RKO (cell line): ENCODE measurements at regions not wholly inside any gene's neighbourhood (a gene's known extent, or its start where the extent isn't known, plus 50 kb on each side); places are given as distances from the start of the nearest gene placed in this dataset.
"Not testable (repeated sequence)": the region's sequence is repeated elsewhere in the genome, so short reads cannot be mapped to it uniquely, and the experiment has no call there.

Experiments
- DNase-seq: peaks from one replicate; pipeline ENCODE4 v3.0.0-alpha.2; 2016; ENCODE audit warnings: low spot score

DNA sequence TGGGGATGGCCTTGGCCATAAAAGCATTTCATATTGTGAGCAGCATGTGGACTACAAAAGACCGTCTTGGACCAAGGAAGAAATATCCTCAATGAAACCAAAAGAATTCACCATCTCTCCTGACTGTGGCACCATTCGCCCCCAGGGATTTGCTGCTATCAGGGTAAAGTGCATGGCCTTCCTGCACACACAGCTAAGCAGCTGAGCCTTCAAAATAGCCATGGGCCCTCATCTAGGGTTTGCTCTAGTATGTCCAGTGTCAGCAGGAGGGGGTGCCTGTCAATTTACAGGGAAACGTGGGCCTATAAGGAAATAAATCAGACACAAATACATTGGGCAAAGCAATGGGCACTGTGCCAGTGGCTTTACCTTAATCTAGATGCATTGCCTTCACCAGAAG is 296.6 kb upstream of the NBPF12 start:
- not testable (repeated sequence) for DNase-seq

DNA sequence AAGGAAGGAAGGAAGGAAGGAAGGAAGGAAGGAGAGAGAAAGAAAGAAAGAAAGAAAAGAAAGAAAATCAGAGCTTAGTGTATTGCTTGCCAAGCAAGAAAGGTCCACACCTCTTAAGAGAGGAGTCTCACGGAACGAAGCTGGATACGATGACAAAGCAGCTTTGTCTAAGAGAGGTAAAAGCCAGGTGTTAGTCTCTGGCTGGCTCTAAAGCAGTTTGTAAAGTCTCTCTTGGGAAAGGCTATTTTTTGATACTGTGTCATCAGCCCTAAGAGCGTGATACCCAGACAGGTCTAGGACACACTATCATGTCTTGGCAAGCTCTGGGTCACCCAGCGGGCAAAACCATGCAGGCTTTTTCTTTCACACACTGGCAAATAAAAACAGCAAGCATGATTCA is 297.5 kb upstream of the NBPF12 start:
- DNase-seq = not testable (repeated sequence)

DNA sequence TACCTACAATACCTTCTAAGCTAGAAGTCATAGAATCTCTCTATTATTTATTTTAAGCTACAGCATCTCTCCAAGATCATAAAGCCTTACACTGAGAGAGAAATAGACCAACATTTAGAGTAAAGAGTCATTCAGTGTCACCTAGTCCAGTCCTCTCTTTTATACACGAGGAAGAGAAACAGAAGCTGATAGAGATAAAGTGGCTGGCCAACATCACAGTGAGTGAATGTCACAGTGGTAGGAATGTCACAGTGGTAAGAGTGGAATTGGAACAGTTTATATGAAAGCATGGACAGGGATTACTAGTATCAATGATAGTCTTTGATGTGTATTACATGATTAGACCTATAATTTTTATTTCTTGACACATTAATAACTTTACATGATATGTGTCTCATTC is 307.8 kb upstream of the NBPF12 start:
- not testable (repeated sequence) for DNase-seq

DNA sequence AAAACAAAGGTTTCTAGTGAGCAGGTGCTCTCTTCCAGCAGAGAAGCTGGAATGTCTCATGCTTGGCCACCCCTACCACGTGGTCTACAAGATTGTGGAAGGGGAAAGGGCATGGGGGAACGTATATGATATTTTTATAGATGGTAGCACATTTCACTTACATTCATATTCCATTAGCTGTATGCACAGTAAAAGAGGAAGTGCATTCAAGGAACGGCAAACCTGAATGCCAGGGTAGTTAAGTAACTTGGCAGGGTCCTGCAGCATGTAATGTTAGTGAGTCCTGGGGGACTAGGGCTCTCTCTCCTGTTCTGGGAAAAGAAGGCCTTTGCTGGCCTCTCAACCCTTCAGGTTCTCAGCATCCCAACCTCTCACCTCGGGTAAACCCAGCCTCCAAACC is 319.5 kb upstream of the NBPF12 start:
- not testable (repeated sequence) for DNase-seq

DNA sequence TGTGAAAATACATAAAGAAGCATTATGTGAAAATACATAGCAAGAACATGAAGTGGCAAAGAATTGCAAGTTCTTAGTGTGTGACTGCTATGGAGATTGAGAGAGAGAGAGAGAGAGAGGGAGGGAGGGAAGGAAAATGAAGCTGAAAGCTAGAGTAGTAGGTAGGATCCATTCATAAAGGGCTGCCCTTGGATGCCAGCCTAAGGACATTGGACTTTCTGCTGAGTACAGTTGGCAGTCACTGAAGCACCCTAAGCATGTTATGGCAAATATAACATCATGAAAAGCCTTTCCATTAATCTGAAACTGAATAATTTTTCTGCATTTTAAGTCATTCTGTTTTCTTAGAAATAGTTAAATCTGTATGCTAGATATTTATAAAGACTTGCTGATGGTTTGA is 333.4 kb upstream of the NBPF12 start:
- DNase-seq = not testable (repeated sequence)

DNA sequence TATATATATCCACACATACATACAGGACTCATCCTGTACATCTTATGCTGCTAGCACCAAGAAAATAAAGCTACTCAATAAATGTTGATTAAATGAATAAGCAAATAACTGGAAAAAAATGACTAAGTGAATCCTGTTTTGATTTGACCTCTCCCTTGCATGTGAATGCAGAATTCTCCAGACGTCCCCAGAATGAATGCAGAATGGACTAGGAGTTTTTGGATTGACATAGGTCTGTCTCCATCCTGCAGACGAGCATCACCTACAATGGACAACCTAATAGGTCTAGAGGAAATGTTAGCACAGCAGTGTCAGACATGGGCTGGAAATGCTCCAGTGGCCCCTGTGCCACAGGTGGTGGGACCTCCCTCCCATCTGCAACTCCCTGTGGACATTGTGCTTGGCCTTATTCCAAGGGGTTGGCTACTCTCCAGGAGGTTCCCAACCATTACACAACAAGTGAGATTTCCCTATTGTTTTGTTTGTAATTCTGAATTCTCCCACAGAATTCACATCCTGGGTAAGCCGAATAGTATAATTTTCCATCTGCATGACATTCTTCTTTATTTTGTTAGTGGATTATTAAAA is 337.3 kb upstream of the NBPF12 start:
- DNase-seq = not testable (repeated sequence)

DNA sequence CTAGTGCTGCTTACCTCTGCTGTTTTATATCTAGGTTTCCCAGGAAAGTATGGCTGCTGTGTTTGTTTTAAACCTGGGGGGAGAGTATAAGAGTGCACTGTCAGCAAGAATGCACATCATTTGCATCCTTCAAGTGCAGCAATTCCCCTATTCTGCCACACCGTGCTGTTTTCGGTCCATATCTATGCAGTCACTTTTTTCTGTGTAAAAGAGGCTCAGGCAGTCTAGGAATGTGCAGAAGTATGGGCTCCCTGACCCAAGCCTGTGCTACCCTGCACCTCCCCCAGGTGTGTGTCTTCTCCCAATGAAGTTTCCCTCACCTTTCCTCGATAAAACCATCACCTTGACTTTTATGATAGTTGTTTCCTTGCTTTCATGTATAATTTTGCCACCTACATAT is 338.2 kb upstream of the NBPF12 start:
- DNase-seq = not testable (repeated sequence)

DNA sequence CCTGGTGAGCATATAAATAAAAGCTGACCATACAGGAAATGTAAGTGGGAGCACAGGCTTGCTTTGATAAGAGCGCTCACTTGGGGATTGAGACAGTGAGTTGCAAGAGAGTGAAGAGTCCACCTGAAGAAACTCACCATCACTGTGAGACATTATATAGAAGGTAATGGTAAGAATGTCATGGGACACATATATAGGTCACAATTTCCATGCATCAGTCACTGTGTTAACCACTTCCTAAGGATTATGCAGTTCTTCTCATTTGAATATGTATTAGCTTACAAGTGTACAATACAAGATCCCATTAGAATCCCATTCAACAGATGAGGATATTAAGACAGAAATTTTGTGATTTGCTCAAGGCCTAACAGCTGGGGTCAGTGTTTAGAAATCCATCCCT is 352.4 kb upstream of the NOTCH2NLA start:
- DNase-seq = not testable (repeated sequence)

DNA sequence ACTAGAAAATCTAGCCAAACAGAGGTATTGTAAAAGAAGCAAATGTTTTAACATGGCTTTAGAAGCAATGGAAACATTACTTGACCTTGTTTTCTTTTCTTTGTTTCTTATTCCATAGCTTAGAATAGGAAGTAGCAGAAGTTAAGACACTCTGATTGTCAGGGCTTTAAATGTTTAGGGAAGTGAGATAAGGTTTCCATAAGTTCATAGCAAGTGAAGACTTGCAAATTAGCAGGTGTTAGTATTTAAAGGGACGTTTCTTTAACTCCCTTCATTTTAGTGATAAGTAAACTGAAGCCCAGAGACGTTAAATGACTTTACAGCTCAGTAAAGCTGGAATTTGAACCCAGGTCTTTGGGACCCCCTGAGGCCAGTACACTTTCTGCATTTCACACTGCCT is 338.7 kb upstream of the NOTCH2NLA start:
- not testable (repeated sequence) for DNase-seq

DNA sequence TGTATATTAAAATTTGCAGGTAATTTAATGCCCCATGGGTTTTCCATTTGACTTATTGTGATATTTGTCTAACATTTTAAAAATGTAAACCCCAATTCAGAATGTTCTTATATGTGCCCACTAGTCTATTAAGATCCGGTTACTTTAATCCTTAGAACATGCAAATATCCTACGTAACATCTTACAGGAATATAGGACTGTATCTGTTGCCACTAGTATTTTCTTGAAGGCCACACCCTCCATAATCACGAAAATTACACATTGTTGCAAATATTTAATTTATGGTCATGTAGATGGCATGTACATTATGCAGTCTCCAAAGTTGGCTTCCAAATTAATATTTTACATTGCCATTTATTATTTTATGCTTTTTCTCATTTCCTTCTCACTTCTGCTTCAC is 329.2 kb upstream of the NOTCH2NLA start:
- DNase-seq = not testable (repeated sequence)

DNA sequence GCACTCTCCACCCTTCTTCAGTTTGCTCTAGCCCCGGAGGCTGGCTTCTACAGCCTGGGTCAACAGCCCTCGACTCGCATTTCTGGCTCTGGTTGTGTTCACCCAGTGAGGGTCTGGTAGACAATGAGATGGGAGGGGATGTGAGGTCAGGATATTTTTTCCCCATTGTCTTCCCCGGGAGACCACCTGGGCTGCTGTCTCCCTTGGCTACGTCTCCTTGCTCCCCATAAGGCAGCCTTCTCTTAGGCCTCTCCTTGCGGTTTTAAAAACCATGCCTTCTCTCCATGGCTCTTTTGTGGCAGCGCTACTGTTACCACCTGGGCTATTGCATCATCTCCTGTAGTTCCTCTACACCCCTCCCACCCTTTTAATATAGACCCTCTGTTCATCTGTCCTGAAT is 327.6 kb upstream of the NOTCH2NLA start:
- DNase-seq = not testable (repeated sequence)

DNA sequence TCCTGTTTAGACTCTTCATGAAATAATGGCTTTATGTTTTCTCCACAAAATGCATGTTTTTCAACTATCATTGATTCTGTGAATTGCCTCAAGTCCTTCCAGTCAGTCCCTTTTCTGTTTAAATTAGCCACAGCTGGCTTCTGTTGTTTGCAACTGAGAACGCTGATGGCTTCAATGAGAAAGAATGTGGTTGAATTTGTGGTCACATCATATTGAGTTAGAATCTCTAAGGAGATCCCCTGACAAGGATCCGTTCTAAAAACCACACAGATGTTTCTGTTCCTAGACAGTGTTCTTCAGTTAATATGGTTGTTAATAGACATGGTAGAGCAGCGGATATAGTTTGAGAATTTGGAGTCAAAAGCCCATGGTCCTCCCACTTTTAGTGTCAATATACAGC is 323.6 kb upstream of the NOTCH2NLA start:
- not testable (repeated sequence) for DNase-seq

DNA sequence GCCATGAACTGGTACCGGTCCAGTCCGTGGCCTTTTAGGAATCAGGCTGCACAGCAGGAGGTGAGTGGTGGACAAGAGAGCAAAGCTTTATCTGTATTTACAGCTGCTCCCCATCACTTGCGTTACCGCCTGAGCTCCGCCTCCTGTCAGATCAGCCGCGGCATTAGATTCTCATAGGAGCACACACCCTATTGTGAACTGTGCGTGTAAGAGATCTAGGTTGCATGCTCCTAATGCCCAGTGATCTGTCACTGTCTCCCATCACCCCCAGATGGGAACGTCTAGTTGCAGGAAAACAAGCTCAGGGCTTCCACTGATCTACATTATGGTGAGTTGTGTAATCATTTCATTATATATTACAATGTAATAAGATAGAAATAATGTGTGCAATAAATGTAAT is 319.9 kb upstream of the NOTCH2NLA start:
- DNase-seq = not testable (repeated sequence)

DNA sequence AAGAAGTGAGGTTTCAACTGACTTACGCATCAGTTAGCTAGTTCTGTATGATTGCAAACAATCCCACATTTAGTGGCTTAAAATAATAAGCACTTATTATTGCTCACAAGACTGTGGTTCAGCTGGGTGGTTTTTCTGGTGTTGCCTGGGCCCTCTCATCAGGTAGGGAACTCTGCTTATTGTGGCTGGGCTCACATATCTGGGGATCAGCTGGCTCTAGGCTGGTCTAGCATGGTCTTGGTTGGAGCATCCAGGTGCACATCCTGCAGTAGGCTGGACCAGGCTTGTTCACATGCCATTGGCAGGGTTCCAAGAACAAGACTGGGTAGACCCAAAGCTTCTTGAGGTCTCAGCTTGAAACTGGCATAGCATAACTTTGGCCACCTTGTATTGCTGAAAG is 317.4 kb upstream of the NOTCH2NLA start:
- not testable (repeated sequence) for DNase-seq

DNA sequence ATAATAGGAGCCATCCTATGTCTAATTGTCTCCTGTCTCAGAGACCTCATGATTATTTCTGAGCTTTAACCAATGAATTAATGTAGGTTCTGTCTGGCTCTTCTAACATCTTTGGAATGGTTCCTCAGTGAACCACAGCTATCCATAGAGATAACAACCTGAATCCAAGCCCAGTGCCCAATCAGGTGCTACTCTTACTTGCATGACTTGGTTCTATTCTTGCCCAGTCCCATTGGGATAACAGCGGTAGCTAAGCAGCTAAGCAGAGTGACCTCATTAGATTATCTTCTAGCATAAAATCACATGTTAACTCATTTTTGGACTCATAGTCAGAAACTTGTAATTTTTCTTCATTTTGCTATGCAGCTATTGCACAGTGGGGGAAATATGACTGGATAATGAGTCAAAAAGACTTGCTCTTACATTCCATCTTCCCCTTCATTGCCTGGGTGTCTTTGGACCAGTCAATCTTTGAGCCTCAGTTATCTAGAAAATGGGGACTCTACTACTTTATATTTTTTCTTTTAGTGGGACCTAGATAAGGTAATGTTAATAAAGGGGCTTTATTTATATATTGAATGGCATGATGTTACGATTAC is 309.1 kb upstream of the NOTCH2NLA start:
- DNase-seq = not testable (repeated sequence)

DNA sequence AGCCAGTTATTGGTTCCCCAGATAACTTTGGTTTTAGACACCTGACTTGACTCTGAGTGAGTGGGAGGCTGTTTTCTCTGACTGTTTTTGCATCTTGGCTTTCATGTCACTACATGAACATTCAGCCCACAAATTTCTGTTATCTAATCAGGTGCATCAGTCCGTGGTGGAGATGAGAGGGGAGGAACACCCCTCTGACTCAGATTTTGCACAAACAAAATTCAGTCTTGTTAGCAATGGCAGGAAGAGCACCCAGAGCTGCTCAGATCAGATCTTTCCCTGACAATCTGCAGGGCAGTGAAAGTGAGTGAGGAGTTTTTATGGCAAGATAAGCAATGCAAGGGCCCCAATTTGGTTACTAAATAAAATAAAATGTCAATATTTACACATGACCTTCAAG is 307.2 kb upstream of the NOTCH2NLA start:
- not testable (repeated sequence) for DNase-seq

DNA sequence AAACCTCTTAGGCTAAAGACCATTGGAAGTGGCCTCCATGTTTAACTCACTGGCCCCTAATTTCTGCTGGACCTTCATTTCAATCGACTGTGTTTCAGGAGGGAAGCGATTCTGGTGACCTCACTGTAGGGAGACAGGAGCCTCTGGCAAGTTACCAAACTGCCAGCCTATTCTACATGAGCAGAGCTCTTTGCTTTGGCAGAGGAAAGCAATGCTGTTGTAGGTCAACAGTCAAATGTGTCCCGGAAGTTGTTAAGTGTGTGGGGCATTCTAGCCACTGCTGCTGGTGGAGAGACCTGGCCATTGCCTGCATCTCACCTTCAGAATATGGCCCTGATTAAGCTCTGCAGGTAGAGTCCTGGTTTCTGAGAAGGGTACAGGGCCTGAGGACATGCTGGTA is 306.8 kb upstream of the NOTCH2NLA start:
- DNase-seq = not testable (repeated sequence)

DNA sequence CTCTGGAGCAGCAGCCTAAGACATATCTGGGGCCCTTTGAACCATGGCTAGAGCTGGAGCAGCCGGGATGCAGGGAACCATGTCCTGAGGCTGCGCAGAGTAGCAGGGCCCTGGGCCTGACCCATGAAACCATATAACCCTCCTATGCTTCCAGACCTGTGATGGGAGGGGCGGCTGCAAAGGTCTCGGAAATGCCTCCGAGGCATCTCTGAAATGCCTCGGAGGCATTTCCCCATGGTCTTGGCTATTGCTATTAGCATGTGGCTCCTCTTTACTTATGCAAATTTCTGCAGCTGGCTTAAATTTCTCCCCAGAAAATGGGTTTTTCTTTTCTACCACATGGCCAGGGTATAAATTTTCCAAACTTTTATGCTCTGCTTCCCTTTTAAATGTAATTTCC is 302.1 kb upstream of the NOTCH2NLA start:
- not testable (repeated sequence) for DNase-seq

DNA sequence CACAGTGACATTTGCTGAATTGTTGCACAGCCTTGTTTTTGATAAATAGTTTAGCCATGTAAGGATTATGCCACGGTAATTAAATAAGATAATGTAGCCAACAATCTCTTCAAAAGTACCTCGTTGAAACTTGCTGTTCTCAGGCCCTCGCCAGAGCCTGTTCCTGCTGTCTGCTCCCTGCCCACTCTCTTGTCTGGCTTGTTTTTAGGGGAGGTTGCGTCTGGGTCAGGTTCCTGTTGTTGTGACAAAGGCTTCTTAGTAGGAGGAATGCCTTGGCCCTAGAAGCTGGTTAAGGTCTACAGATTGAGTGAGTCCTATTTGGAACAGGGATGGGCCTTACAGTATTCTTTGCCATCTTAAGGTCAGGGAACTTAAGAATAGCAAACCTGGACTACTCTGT is 294.0 kb upstream of the NOTCH2NLA start:
- not testable (repeated sequence) for DNase-seq

DNA sequence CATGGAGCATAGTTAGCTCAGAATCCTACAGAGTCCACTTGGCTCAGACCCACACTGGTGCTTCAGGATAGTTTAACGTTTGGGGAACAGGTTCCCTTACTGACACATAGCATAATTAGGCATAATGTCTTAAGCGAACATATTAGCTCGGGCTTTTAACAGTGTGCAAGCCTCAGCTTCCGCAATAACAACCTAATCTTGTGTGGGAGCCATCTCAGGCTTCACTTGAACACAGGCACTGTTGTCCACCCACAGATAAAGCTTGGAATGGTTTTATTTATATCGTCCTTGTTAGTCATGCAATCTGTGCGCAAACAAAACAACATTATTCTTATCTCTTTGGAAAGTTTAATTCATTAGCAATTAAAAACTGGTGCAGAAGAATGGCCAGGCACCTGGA is 293.5 kb upstream of the NOTCH2NLA start:
- DNase-seq = not testable (repeated sequence)

DNA sequence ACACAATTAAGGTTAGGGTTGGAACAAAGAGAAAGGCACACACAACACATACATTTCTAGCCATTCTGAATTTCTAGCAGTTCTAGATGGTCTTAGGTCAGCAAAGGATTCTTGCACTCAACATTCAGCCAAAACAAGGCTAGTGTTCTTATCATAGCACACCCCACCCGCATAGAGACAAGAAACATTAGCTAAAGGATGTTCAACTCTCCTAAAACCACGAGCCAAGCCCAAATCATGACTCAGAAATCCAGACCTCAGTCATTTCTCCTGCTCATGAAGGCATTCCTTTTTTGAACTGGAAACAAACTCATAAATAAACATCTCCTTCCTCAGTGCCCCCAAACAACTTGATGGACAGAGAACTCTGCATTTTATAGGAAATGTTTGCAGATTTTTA is 293.0 kb upstream of the NOTCH2NLA start:
- not testable (repeated sequence) for DNase-seq

DNA sequence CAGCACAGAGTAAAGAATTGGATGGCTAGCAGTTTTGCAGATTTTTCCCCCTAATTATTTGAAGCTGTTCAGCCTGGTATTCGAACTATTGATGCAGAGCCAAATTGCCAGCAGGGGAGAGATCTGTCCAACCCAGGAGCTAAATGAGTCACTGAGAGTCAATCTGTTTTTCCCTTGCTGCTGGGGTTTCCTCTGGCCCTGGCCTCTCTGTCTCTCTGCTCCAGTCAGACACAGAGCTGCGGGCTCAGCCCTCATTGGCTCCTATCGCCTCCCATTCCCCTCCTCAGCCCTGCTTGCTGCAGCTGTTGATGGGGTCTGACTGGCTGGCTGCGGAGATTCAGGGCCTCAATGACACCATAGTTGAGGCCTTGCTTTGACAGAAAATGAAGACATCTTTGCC is 284.9 kb upstream of the NOTCH2NLA start:
- DNase-seq = not testable (repeated sequence)

DNA sequence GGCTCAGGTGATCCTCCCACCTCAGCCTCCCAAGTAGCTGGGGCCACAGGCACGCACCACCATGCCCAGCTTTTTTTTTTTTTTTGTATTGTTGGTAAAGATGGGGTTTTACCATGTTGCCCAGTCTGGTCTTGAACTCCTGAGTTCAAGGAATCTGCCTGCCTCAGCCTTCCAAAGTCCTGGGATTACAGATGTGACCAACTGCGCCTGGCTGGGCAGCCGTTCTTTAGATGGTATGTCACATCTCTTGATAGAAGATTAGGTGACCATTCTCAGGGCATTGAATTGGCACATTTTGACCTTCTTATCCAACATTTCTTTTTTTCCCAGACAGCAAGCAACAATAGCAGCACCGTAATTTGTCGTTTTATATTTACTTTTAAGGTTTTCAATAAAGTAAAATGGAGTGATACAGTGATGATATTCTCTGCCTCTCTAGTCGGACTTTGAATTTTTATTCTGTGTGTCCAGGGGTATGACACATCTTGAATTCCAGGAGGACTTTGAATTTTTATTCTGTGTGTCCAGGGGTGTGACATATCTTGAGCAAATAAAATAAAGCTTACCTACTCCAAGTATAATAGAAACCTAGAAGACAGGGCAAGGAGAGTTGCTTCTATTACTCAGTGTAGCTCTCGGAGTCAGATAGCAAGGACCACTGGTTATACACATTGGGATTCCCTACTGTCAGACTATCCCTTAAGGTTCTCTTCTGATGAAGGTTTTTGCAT is 282.4 kb upstream of the NOTCH2NLA start:
- DNase-seq = not testable (repeated sequence)
